ENCODE measurements at regions not wholly inside any gene's neighbourhood (a gene's known extent, or its start where the extent isn't known, plus 50 kb on each side); places are given as distances from the start of the nearest gene placed in this dataset.

DNA sequence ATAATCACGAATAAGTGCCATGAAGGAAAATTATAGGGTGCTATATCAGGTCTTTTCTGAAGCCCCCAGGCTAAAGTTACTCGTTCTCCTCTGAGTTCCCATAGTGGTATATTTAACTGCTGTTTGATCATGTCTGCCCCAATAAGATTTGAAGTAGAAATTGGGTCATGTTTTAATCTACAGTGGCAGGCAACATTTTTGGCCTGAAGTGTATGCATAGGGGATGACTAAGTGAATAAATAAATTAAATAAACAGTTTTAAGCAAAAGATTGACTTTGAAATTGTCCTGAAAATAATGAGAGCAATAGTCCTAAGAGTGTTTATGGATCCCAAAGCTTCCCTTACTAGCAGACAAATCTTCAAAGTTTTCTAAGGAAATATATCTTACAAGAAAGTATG is 500.9 kb downstream of the TNS1 start (continued):
- TF ChIP-seq, protein P1, sequence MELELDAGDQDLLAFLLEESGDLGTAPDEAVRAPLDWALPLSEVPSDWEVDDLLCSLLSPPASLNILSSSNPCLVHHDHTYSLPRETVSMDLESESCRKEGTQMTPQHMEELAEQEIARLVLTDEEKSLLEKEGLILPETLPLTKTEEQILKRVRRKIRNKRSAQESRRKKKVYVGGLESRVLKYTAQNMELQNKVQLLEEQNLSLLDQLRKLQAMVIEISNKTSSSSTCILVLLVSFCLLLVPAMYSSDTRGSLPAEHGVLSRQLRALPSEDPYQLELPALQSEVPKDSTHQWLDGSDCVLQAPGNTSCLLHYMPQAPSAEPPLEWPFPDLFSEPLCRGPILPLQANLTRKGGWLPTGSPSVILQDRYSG (CRISPR knock-in tag; IDR thresholded peaks at IDR 0.05), result no peak
- TF ChIP-seq, protein P2, sequence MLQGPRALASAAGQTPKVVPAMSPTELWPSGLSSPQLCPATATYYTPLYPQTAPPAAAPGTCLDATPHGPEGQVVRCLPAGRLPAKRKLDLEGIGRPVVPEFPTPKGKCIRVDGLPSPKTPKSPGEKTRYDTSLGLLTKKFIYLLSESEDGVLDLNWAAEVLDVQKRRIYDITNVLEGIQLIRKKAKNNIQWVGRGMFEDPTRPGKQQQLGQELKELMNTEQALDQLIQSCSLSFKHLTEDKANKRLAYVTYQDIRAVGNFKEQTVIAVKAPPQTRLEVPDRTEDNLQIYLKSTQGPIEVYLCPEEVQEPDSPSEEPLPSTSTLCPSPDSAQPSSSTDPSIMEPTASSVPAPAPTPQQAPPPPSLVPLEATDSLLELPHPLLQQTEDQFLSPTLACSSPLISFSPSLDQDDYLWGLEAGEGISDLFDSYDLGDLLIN (CRISPR knock-in tag; IDR thresholded peaks at IDR 0.05; ENCODE audit: borderline replicate concordance), result no peak
- TF ChIP-seq, protein P3, sequence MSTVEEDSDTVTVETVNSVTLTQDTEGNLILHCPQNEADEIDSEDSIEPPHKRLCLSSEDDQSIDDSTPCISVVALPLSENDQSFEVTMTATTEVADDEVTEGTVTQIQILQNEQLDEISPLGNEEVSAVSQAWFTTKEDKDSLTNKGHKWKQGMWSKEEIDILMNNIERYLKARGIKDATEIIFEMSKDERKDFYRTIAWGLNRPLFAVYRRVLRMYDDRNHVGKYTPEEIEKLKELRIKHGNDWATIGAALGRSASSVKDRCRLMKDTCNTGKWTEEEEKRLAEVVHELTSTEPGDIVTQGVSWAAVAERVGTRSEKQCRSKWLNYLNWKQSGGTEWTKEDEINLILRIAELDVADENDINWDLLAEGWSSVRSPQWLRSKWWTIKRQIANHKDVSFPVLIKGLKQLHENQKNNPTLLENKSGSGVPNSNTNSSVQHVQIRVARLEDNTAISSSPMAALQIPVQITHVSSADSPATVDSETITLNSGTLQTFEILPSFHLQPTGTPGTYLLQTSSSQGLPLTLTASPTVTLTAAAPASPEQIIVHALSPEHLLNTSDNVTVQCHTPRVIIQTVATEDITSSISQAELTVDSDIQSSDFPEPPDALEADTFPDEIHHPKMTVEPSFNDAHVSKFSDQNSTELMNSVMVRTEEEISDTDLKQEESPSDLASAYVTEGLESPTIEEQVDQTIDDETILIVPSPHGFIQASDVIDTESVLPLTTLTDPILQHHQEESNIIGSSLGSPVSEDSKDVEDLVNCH (CRISPR knock-in tag; IDR thresholded peaks at IDR 0.05), result no peak
- TF ChIP-seq, protein P4, sequence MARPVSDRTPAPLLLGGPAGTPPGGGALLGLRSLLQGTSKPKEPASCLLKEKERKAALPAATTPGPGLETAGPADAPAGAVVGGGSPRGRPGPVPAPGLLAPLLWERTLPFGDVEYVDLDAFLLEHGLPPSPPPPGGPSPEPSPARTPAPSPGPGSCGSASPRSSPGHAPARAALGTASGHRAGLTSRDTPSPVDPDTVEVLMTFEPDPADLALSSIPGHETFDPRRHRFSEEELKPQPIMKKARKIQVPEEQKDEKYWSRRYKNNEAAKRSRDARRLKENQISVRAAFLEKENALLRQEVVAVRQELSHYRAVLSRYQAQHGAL (CRISPR knock-in tag; IDR thresholded peaks at IDR 0.05; ENCODE audit: not compliant biosample characterization), result no peak
- TF ChIP-seq RCOR2 (CRISPR knock-in tag; IDR thresholded peaks at IDR 0.05), result no peak
- TF ChIP-seq, protein P5, sequence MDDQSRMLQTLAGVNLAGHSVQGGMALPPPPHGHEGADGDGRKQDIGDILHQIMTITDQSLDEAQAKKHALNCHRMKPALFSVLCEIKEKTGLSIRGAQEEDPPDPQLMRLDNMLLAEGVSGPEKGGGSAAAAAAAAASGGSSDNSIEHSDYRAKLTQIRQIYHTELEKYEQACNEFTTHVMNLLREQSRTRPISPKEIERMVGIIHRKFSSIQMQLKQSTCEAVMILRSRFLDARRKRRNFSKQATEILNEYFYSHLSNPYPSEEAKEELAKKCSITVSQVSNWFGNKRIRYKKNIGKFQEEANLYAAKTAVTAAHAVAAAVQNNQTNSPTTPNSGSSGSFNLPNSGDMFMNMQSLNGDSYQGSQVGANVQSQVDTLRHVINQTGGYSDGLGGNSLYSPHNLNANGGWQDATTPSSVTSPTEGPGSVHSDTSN (CRISPR knock-in tag; IDR thresholded peaks at IDR 0.05; ENCODE audit: borderline replicate concordance), result no peak
